ENCODE measurements at regions not wholly inside any gene's neighbourhood (a gene's known extent, or its start where the extent isn't known, plus 50 kb on each side); places are given as distances from the start of the nearest gene placed in this dataset.

DNA sequence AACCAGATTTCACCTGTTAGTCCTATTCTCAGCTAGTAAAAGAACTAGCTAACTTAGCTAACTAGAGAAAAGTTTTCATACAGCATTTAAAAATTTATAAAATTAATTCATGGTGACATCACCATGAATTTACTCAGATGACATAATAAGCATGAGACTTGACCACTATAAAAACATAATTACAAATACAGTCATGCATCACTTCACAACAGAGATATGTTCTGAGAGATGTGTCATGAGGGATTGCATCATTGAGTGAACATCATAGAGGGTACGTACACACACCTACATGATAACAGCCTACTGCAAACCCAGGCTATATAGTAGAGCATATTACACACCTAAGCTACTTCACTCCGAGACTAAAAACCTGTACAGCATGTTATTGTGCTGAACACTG is 481.3 kb upstream of the CHAC2 start:
- H3K36me3 ChIP-seq, result no peaks in the 10 kb centered on the region
- no peak overlapping the region for H3K4me3 ChIP-seq
- H3K4me1 ChIP-seq, result no peaks in the 10 kb centered on the region
- no peaks in the 10 kb centered on the region for H3K27me3 ChIP-seq
- no peak overlapping the region for H3K27ac ChIP-seq
- TF ChIP-seq POLR2A (IDR thresholded peaks at IDR 0.05), result no peak
- TF ChIP-seq, protein P1, sequence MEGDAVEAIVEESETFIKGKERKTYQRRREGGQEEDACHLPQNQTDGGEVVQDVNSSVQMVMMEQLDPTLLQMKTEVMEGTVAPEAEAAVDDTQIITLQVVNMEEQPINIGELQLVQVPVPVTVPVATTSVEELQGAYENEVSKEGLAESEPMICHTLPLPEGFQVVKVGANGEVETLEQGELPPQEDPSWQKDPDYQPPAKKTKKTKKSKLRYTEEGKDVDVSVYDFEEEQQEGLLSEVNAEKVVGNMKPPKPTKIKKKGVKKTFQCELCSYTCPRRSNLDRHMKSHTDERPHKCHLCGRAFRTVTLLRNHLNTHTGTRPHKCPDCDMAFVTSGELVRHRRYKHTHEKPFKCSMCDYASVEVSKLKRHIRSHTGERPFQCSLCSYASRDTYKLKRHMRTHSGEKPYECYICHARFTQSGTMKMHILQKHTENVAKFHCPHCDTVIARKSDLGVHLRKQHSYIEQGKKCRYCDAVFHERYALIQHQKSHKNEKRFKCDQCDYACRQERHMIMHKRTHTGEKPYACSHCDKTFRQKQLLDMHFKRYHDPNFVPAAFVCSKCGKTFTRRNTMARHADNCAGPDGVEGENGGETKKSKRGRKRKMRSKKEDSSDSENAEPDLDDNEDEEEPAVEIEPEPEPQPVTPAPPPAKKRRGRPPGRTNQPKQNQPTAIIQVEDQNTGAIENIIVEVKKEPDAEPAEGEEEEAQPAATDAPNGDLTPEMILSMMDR (IDR thresholded peaks at IDR 0.05), result no peak
- no peak for DNase-seq
- H3K9me3 ChIP-seq, result no peaks in the 10 kb centered on the region

- no peak for DNase-seq
- Histone ChIP-seq H3K27ac (no peak overlapping the region), H3K27me3 (no peaks in the 10 kb centered on the region), H3K4me3 (no peak overlapping the region), H3K4me1 (no peaks in the 10 kb centered on the region), H3K36me3 (no peaks in the 10 kb centered on the region), H3K9me3 (no peaks in the 10 kb centered on the region)
- no peak for TF ChIP-seq POLR2A (IDR thresholded peaks at IDR 0.05)
- TF ChIP-seq, protein P1 (IDR thresholded peaks at IDR 0.05), result no peak
Measured at GRCh38 chr2:53275743-53276142, 491.9 kb upstream of the CHAC2 start.

DNA sequence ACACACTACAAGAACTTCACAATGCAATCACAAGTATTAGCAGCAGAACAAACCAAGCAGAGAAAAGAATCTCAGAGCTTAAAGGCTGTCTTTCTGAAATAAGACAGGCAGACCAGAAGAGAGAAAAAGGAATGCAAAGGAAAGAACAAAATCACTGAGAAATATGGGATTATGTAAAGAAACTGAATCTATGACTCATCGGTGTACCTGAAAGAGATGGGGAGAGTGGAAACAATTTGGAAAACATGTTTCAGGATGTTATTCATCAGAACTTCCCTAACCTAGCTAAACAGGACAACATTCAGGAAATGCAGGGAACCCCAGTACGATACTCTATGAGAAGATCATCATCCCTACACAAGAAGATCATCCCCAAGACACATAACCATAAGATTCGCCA is 499.0 kb upstream of the CHAC2 start:
- H3K36me3 ChIP-seq, result no peaks in the 10 kb centered on the region
- H3K4me3 ChIP-seq, result no peak overlapping the region
- no peak for DNase-seq
- H3K4me1 ChIP-seq, result no peaks in the 10 kb centered on the region
- no peaks in the 10 kb centered on the region for H3K9me3 ChIP-seq
- TF ChIP-seq, protein P1 (IDR thresholded peaks at IDR 0.05), result no peak
- no peak for TF ChIP-seq POLR2A (IDR thresholded peaks at IDR 0.05)
- H3K27me3 ChIP-seq, result no peaks in the 10 kb centered on the region
- H3K27ac ChIP-seq, result no peak overlapping the region

GRCh38 chr2:53268086-53268485 is 499.5 kb upstream of the CHAC2 start:
- no peak overlapping the region for H3K4me3 ChIP-seq
- DNase-seq, result no peak
- no peaks in the 10 kb centered on the region for H3K27me3 ChIP-seq
- no peaks in the 10 kb centered on the region for H3K9me3 ChIP-seq
- no peak overlapping the region for H3K27ac ChIP-seq
- H3K4me1 ChIP-seq, result no peaks in the 10 kb centered on the region
- no peaks in the 10 kb centered on the region for H3K36me3 ChIP-seq
- TF ChIP-seq POLR2A (IDR thresholded peaks at IDR 0.05), result no peak
- TF ChIP-seq, protein P1 (IDR thresholded peaks at IDR 0.05), result no peak

GRCh38 chr2:53265544-53266299 is 501.9 kb upstream of the CHAC2 start:
- no peaks in the 10 kb centered on the region for H3K36me3 ChIP-seq
- DNase-seq, result no peak
- TF ChIP-seq, protein P1 (IDR thresholded peaks at IDR 0.05), result no peak
- no peak for TF ChIP-seq POLR2A (IDR thresholded peaks at IDR 0.05)
- H3K27me3 ChIP-seq, result no peaks in the 10 kb centered on the region
- H3K27ac ChIP-seq, result no peak overlapping the region
- no peaks in the 10 kb centered on the region for H3K9me3 ChIP-seq
- H3K4me3 ChIP-seq, result no peak overlapping the region
- no peaks in the 10 kb centered on the region for H3K4me1 ChIP-seq

Data from Peyer's patch (tissue), 4 donors.